Nephron progenitor cell (in vitro differentiated cells): ENCODE measurements at regions not wholly inside any gene's neighbourhood (a gene's known extent, or its start where the extent isn't known, plus 50 kb on each side); places are given as distances from the start of the nearest gene placed in this dataset.

Source experiments
- DNase-seq: peaks from one replicate; pipeline ENCODE4 v3.0.0; 2021
- H3K27ac Mint-ChIP-seq: 2 replicates; pipeline ENCODE4 v1.8.0; 2021; ENCODE audit warnings: mild to moderate bottlenecking, moderate library complexity, mixed read lengths
- H3K27me3 Mint-ChIP-seq: 2 replicates; pipeline ENCODE4 v1.8.0; 2021; ENCODE audit warnings: mild to moderate bottlenecking, low read depth, mixed read lengths; ENCODE audit not compliant: poor library complexity
- H3K36me3 Mint-ChIP-seq: 2 replicates; pipeline ENCODE4 v1.8.0; 2021; ENCODE audit warnings: low read depth, mixed read lengths
- H3K4me1 Mint-ChIP-seq: 2 replicates; pipeline ENCODE4 v1.8.0; 2021; ENCODE audit warnings: mixed read lengths
- H3K4me3 Mint-ChIP-seq: 2 replicates; pipeline ENCODE4 v1.8.0; 2021; ENCODE audit warnings: mild to moderate bottlenecking, moderate library complexity, mixed read lengths
- H3K9me3 Mint-ChIP-seq: 2 replicates; pipeline ENCODE4 v1.8.0; 2021; ENCODE audit warnings: mild to moderate bottlenecking, moderate library complexity, mixed read lengths
- CTCF ChIP-seq: fragments of 200-600 bp; sonication (generic); IDR thresholded peaks from 2 replicates; pipeline ENCODE4 v1.5.0; 2021; ENCODE audit warnings: antibody characterized with exemption

GRCh38 chr14:51351997-51352396 is 112.0 kb downstream of the TMX1 start:
- H3K9me3 Mint-ChIP-seq: peaks cover 14% of the 10 kb centered on the region
- no peak for DNase-seq
- no peak overlapping the region for H3K4me3 Mint-ChIP-seq
- H3K4me1 Mint-ChIP-seq: peaks cover 23% of the 10 kb centered on the region
- no peak for TF ChIP-seq CTCF
- H3K27me3 Mint-ChIP-seq: no peaks in the 10 kb centered on the region
- no peak overlapping the region for H3K27ac Mint-ChIP-seq
- H3K36me3 Mint-ChIP-seq: no peaks in the 10 kb centered on the region

- H3K4me1 Mint-ChIP-seq: peaks cover 28% of the 10 kb centered on the region
- H3K36me3 Mint-ChIP-seq: no peaks in the 10 kb centered on the region
- no peak overlapping the region for H3K4me3 Mint-ChIP-seq
- H3K27ac Mint-ChIP-seq: no peak overlapping the region
- peaks cover 3% of the 10 kb centered on the region for H3K27me3 Mint-ChIP-seq
- H3K9me3 Mint-ChIP-seq: peaks cover 5% of the 10 kb centered on the region
- no peak for DNase-seq
- no peak for TF ChIP-seq CTCF
These were observed 113.9 kb downstream of the TMX1 start for GRCh38 chr14:51353901-51354300.

GRCh38 chr14:51354846-51355245 is 114.8 kb downstream of the TMX1 start:
- DNase-seq: no peak
- H3K27me3 Mint-ChIP-seq: peaks cover 7% of the 10 kb centered on the region
- no peak for TF ChIP-seq CTCF
- H3K4me3 Mint-ChIP-seq: no peak overlapping the region
- peaks cover 5% of the 10 kb centered on the region for H3K9me3 Mint-ChIP-seq
- no peaks in the 10 kb centered on the region for H3K36me3 Mint-ChIP-seq
- H3K4me1 Mint-ChIP-seq: peaks cover 28% of the 10 kb centered on the region
- H3K27ac Mint-ChIP-seq: no peak overlapping the region

- no peaks in the 10 kb centered on the region for H3K36me3 Mint-ChIP-seq
- TF ChIP-seq CTCF: no peak
- H3K4me3 Mint-ChIP-seq: no peak overlapping the region
- H3K9me3 Mint-ChIP-seq: peaks cover 5% of the 10 kb centered on the region
- H3K4me1 Mint-ChIP-seq: peaks cover 28% of the 10 kb centered on the region
- H3K27ac Mint-ChIP-seq: no peak overlapping the region
- DNase-seq: no peak
- peaks cover 7% of the 10 kb centered on the region for H3K27me3 Mint-ChIP-seq
These were observed 116.3 kb downstream of the TMX1 start for GRCh38 chr14:51356381-51356780.

- no peak overlapping the region for H3K27ac Mint-ChIP-seq
- TF ChIP-seq CTCF: no peak
- peaks cover 7% of the 10 kb centered on the region for H3K27me3 Mint-ChIP-seq
- DNase-seq: no peak
- H3K9me3 Mint-ChIP-seq: no peaks in the 10 kb centered on the region
- H3K36me3 Mint-ChIP-seq: no peaks in the 10 kb centered on the region
- no peak overlapping the region for H3K4me3 Mint-ChIP-seq
- peaks cover 23% of the 10 kb centered on the region for H3K4me1 Mint-ChIP-seq
These were observed 117.2 kb downstream of the TMX1 start for GRCh38 chr14:51357250-51357649.

GRCh38 chr14:51360592-51360991 is 120.5 kb downstream of the TMX1 start:
- Mint-ChIP-seq H3K36me3 (no peaks in the 10 kb centered on the region), H3K27me3 (peaks cover 7% of the 10 kb centered on the region), H3K27ac (no peak overlapping the region), H3K9me3 (no peaks in the 10 kb centered on the region), H3K4me1 (peaks cover 16% of the 10 kb centered on the region), H3K4me3 (no peak overlapping the region)
- no peak for DNase-seq
- TF ChIP-seq CTCF: no peak
